Smooth muscle cell (in vitro differentiated cells): ENCODE measurements at regions not wholly inside any gene's neighbourhood (a gene's known extent, or its start where the extent isn't known, plus 50 kb on each side); places are given as distances from the start of the nearest gene placed in this dataset.

Experiments
- DNase-seq: peaks from one replicate; lab custom pipeline; 2025; ENCODE audit not compliant: unreplicated experiment; lab: John Stamatoyannopoulos, UW
- H2AFZ ChIP-seq: fragments of 200-600 bp; sonication (generic); 2 replicates; pipeline ENCODE4 v1.6.0; 2016; ENCODE audit warnings: antibody characterized with exemption, low read depth, mild to moderate bottlenecking
- H3F3A ChIP-seq: fragments of 200-600 bp; sonication (generic); 2 replicates; pipeline ENCODE4 v1.6.0; 2017; ENCODE audit warnings: antibody characterized with exemption, low read depth
- H3K27ac ChIP-seq: fragments of 200-600 bp; sonication (generic); 2 replicates; pipeline ENCODE4 v1.5.1; 2016; ENCODE audit warnings: low read depth, mild to moderate bottlenecking
- H3K27me3 ChIP-seq: fragments of 200-600 bp; sonication (generic); 2 replicates; pipeline ENCODE4 v1.6.1; 2016; ENCODE audit warnings: low read depth, mild to moderate bottlenecking
- H3K36me3 ChIP-seq: fragments of 200-600 bp; sonication (generic); 2 replicates; pipeline ENCODE4 v1.5.1; 2016; ENCODE audit warnings: low read depth
- H3K4me1 ChIP-seq: fragments of 200-600 bp; sonication (generic); 2 replicates; pipeline ENCODE4 v1.5.1; 2016; ENCODE audit warnings: low read depth
- H3K4me2 ChIP-seq: fragments of 200-600 bp; sonication (generic); 2 replicates; pipeline ENCODE4 v1.6.0; 2016; ENCODE audit warnings: mild to moderate bottlenecking
- H3K4me3 ChIP-seq: fragments of 200-600 bp; sonication (generic); 2 replicates; pipeline ENCODE4 v1.5.1; 2016; ENCODE audit warnings: mild to moderate bottlenecking
- H3K79me2 ChIP-seq: fragments of 200-600 bp; sonication (generic); 2 replicates; pipeline ENCODE4 v1.6.0; 2016; ENCODE audit warnings: low read depth, mild to moderate bottlenecking
- H3K9ac ChIP-seq: fragments of 200-600 bp; sonication (generic); 2 replicates; pipeline ENCODE4 v1.6.0; 2016; ENCODE audit warnings: low read depth
- H3K9me3 ChIP-seq: fragments of 200-600 bp; sonication (generic); replicated peaks from 2 replicates; pipeline ENCODE4 v1.5.1; 2016; ENCODE audit warnings: low read depth
- H4K20me1 ChIP-seq: fragments of 200-600 bp; sonication (generic); 2 replicates; pipeline ENCODE4 v1.6.0; 2016; ENCODE audit warnings: low read depth
- WGBS: methylation state at CpG from one replicate; pipeline ENCODE4 v1.1.7; 2016; ENCODE audit warnings: low lambda C conversion rate; 5-methylcytosine and 5-hydroxymethylcytosine counted together
- TF ChIP-seq, protein P1 (sequence below): fragments of 200-600 bp; sonication (generic); IDR thresholded peaks from 2 replicates; pipeline ENCODE4 v1.5.1; 2017; ENCODE audit warnings: borderline replicate concordance, mild to moderate bottlenecking, antibody characterized with exemption; ENCODE audit not compliant: insufficient read depth, poor library complexity, severe bottlenecking

DNA sequence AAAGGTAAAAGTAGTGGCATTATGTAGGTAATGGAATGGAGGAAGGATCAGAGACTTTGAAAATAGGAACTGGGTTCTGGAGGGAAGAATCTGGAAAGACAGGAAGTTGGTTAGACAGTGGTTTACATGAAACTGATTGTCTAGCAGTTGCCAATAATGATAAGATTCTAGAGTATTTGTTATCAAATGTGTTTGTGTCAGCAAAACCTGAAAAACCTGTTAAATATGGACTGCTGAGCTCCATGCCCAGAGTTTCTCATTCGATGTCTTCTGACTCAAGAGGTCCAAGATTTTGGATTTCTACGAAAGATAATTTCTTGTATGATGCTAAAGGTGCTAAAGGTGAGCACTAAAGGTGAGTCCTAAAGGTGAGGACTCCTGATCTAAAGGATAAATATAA, 515.0 kb upstream of the TUSC1 start:
- Histone ChIP-seq H4K20me1 (no peaks in the 10 kb centered on the region), H3K4me3 (no peak overlapping the region), H3F3A (no peaks in the 10 kb centered on the region), H3K4me2 (no peak overlapping the region), H3K27ac (no peak overlapping the region), H2AFZ (no peak overlapping the region), H3K9me3 (no peaks in the 10 kb centered on the region), H3K4me1 (no peaks in the 10 kb centered on the region), H3K27me3 (no peaks in the 10 kb centered on the region), H3K9ac (no peak overlapping the region), H3K36me3 (no peaks in the 10 kb centered on the region), H3K79me2 (no peaks in the 10 kb centered on the region)
- no peak for DNase-seq
- TF ChIP-seq, protein P1, sequence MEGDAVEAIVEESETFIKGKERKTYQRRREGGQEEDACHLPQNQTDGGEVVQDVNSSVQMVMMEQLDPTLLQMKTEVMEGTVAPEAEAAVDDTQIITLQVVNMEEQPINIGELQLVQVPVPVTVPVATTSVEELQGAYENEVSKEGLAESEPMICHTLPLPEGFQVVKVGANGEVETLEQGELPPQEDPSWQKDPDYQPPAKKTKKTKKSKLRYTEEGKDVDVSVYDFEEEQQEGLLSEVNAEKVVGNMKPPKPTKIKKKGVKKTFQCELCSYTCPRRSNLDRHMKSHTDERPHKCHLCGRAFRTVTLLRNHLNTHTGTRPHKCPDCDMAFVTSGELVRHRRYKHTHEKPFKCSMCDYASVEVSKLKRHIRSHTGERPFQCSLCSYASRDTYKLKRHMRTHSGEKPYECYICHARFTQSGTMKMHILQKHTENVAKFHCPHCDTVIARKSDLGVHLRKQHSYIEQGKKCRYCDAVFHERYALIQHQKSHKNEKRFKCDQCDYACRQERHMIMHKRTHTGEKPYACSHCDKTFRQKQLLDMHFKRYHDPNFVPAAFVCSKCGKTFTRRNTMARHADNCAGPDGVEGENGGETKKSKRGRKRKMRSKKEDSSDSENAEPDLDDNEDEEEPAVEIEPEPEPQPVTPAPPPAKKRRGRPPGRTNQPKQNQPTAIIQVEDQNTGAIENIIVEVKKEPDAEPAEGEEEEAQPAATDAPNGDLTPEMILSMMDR: no peak
- WGBS: 89% methylated on average over 2 of the region's 2 CpGs

DNA sequence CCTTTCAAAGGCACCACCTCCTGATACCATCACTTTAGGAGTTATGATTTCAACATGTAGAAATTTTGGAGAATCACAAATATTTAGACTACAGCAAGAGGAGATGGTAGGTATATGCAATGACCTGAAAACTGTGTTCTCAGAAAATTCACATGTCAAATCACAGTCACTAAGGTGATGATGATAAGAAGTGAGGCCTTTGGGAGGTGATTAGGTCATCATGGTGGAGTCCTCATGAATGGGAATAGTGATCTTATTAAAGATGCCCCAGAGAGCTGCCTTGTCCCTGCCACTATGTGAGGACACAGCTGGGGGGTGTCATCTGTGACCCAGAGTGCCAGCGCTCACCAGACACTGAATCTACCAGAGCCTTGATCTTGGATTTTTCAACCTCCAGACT, 513.5 kb upstream of the TUSC1 start:
- no peaks in the 10 kb centered on the region for H3K36me3 ChIP-seq
- no peaks in the 10 kb centered on the region for H3K27me3 ChIP-seq
- no peak overlapping the region for H3K4me3 ChIP-seq
- TF ChIP-seq, protein P1: no peak
- WGBS: 35% methylated on average over 1 of the region's 1 CpG
- no peaks in the 10 kb centered on the region for H3F3A ChIP-seq
- no peak overlapping the region for H3K27ac ChIP-seq
- no peaks in the 10 kb centered on the region for H3K79me2 ChIP-seq
- H2AFZ ChIP-seq: no peak overlapping the region
- no peak overlapping the region for H3K4me2 ChIP-seq
- no peak overlapping the region for H3K9ac ChIP-seq
- H4K20me1 ChIP-seq: no peaks in the 10 kb centered on the region
- H3K9me3 ChIP-seq: no peaks in the 10 kb centered on the region
- no peak for DNase-seq
- no peaks in the 10 kb centered on the region for H3K4me1 ChIP-seq

GRCh38 chr9:26181836-26182235, 503.6 kb upstream of the TUSC1 start:
- no peaks in the 10 kb centered on the region for H3K9me3 ChIP-seq
- no peaks in the 10 kb centered on the region for H3K36me3 ChIP-seq
- no peak overlapping the region for H3K4me3 ChIP-seq
- no peaks in the 10 kb centered on the region for H3K79me2 ChIP-seq
- no peak overlapping the region for H3K27ac ChIP-seq
- no peaks in the 10 kb centered on the region for H3K4me1 ChIP-seq
- H2AFZ ChIP-seq: no peak overlapping the region
- H3F3A ChIP-seq: no peaks in the 10 kb centered on the region
- no peak overlapping the region for H3K9ac ChIP-seq
- TF ChIP-seq, protein P1: no peak
- H3K4me2 ChIP-seq: no peak overlapping the region
- no peaks in the 10 kb centered on the region for H4K20me1 ChIP-seq
- DNase-seq: no peak
- WGBS: 42% methylated on average over 2 of the region's 2 CpGs
- no peaks in the 10 kb centered on the region for H3K27me3 ChIP-seq

- H3K9me3 ChIP-seq: no peaks in the 10 kb centered on the region
These were observed 498.4 kb upstream of the TUSC1 start for GRCh38 chr9:26176628-26177027.

More at GRCh38 chr9:26176628-26177027, 498.4 kb upstream of the TUSC1 start:
- no peak overlapping the region for H2AFZ ChIP-seq
- H4K20me1 ChIP-seq: no peaks in the 10 kb centered on the region
- WGBS: 91% methylated on average over 1 of the region's 1 CpG
- no peak overlapping the region for H3K4me2 ChIP-seq
- H3K9ac ChIP-seq: no peak overlapping the region
- no peaks in the 10 kb centered on the region for H3K79me2 ChIP-seq
- TF ChIP-seq, protein P1: no peak
- H3K27ac ChIP-seq: no peak overlapping the region
- no peak for DNase-seq
- H3K4me3 ChIP-seq: no peak overlapping the region
- no peaks in the 10 kb centered on the region for H3F3A ChIP-seq
- H3K36me3 ChIP-seq: no peaks in the 10 kb centered on the region
- H3K27me3 ChIP-seq: no peaks in the 10 kb centered on the region
- no peaks in the 10 kb centered on the region for H3K4me1 ChIP-seq
